ENCODE measurements at regions not wholly inside any gene's neighbourhood (a gene's known extent, or its start where the extent isn't known, plus 50 kb on each side); places are given as distances from the start of the nearest gene placed in this dataset.

GRCh38 chr12:105470102-105470501 lies 139.6 kb downstream of the C12orf75 start:
- H3K27ac ChIP-seq (ENCODE audit: low read depth in 2 of 2, low read length in 2 of 2) = no peak overlapping the region
- H3K36me3 ChIP-seq (ENCODE audit: control insufficient read depth in 2 of 3, insufficient read depth in 3 of 3, low read length in 3 of 3) = no peaks in the 10 kb centered on the region
- peak overlapping the region in 1 of 3 donors; percentile 11 for H3K4me3 ChIP-seq (ENCODE audit: low read length in 3 of 3)
- intact Hi-C loops (cut with DNase I) = no loop called here
- no peak for FAIRE-seq
- H3K9ac ChIP-seq (ENCODE audit: low read length in 3 of 3) = no peak overlapping the region
- no peaks in the 10 kb centered on the region for H3K27me3 ChIP-seq (ENCODE audit: control insufficient read depth, insufficient read depth, low read length)
- no peak for DNase-seq
- no peak for TF ChIP-seq CTCF (IDR thresholded peaks at IDR 0.05; ENCODE audit: borderline replicate concordance, extremely low read depth, insufficient read depth)
- no peaks in the 10 kb centered on the region for H3K9me3 ChIP-seq (ENCODE audit: control insufficient read depth in 2 of 3, insufficient read depth in 1 of 3, low read length in 3 of 3)
- peaks cover 0 to 7% (median 0%) of the 10 kb centered on the region in 3 donors for H3K4me1 ChIP-seq (ENCODE audit: control insufficient read depth in 2 of 3, insufficient read depth in 2 of 3, low read depth in 1 of 3, low read length in 3 of 3)

GRCh38 chr12:105470601-105471000 lies 140.1 kb downstream of the C12orf75 start:
- DNase-seq = no peak
- Histone ChIP-seq H3K27ac (ENCODE audit: low read depth in 2 of 2, low read length in 2 of 2) (no peak overlapping the region), H3K27me3 (ENCODE audit: control insufficient read depth, insufficient read depth, low read length) (no peaks in the 10 kb centered on the region), H3K9ac (ENCODE audit: low read length in 3 of 3) (no peak overlapping the region), H3K4me1 (ENCODE audit: control insufficient read depth in 2 of 3, insufficient read depth in 2 of 3, low read depth in 1 of 3, low read length in 3 of 3) (peaks cover 0 to 7% (median 0%) of the 10 kb centered on the region in 3 donors), H3K9me3 (ENCODE audit: control insufficient read depth in 2 of 3, insufficient read depth in 1 of 3, low read length in 3 of 3) (no peaks in the 10 kb centered on the region), H3K36me3 (ENCODE audit: control insufficient read depth in 2 of 3, insufficient read depth in 3 of 3, low read length in 3 of 3) (no peaks in the 10 kb centered on the region), H3K4me3 (ENCODE audit: low read length in 3 of 3) (no peak overlapping the region)
- TF ChIP-seq CTCF (IDR thresholded peaks at IDR 0.05; ENCODE audit: borderline replicate concordance, extremely low read depth, insufficient read depth) = no peak
- FAIRE-seq = no peak
- intact Hi-C loops (cut with DNase I) = no loop called here

GRCh38 chr12:105474672-105475071 lies 144.2 kb downstream of the C12orf75 start:
- no peaks in the 10 kb centered on the region for H3K9me3 ChIP-seq (ENCODE audit: control insufficient read depth in 2 of 3, insufficient read depth in 1 of 3, low read length in 3 of 3)
- H3K27me3 ChIP-seq (ENCODE audit: control insufficient read depth, insufficient read depth, low read length) = no peaks in the 10 kb centered on the region
- FAIRE-seq = no peak
- H3K4me1 ChIP-seq (ENCODE audit: control insufficient read depth in 2 of 3, insufficient read depth in 2 of 3, low read depth in 1 of 3, low read length in 3 of 3) = peaks cover 0 to 2% (median 0%) of the 10 kb centered on the region in 3 donors
- intact Hi-C loops (cut with DNase I) = no loop called here
- TF ChIP-seq CTCF (IDR thresholded peaks at IDR 0.05; ENCODE audit: borderline replicate concordance, extremely low read depth, insufficient read depth) = no peak
- H3K9ac ChIP-seq (ENCODE audit: low read length in 3 of 3) = no peak overlapping the region
- H3K27ac ChIP-seq (ENCODE audit: low read depth in 2 of 2, low read length in 2 of 2) = no peak overlapping the region
- no peak overlapping the region for H3K4me3 ChIP-seq (ENCODE audit: low read length in 3 of 3)
- no peak for DNase-seq
- no peaks in the 10 kb centered on the region for H3K36me3 ChIP-seq (ENCODE audit: control insufficient read depth in 2 of 3, insufficient read depth in 3 of 3, low read length in 3 of 3)

- DNase-seq (no peak), FAIRE-seq (no peak)
- Histone ChIP-seq H3K27ac (ENCODE audit: low read depth in 2 of 2, low read length in 2 of 2) (no peak overlapping the region), H3K4me1 (ENCODE audit: control insufficient read depth in 2 of 3, insufficient read depth in 2 of 3, low read depth in 1 of 3, low read length in 3 of 3) (peaks cover 0 to 2% (median 0%) of the 10 kb centered on the region in 3 donors), H3K27me3 (ENCODE audit: control insufficient read depth, insufficient read depth, low read length) (no peaks in the 10 kb centered on the region), H3K9me3 (ENCODE audit: control insufficient read depth in 2 of 3, insufficient read depth in 1 of 3, low read length in 3 of 3) (no peaks in the 10 kb centered on the region), H3K4me3 (ENCODE audit: low read length in 3 of 3) (no peak overlapping the region), H3K36me3 (ENCODE audit: control insufficient read depth in 2 of 3, insufficient read depth in 3 of 3, low read length in 3 of 3) (no peaks in the 10 kb centered on the region), H3K9ac (ENCODE audit: low read length in 3 of 3) (no peak overlapping the region)
- intact Hi-C loops (cut with DNase I) = no loop called here
- TF ChIP-seq CTCF (IDR thresholded peaks at IDR 0.05; ENCODE audit: borderline replicate concordance, extremely low read depth, insufficient read depth) = no peak
Observed at GRCh38 chr12:105476616-105477015, 146.1 kb downstream of the C12orf75 start.

All from kidney (tissue), 13 donors.